Smooth muscle cell (in vitro differentiated cells): ENCODE measurements at regions not wholly inside any gene's neighbourhood (a gene's known extent, or its start where the extent isn't known, plus 50 kb on each side); places are given as distances from the start of the nearest gene placed in this dataset.

Experiments used
- DNase-seq: peaks from one replicate; lab custom pipeline; 2025; ENCODE audit not compliant: unreplicated experiment; lab: John Stamatoyannopoulos, UW
- H2AFZ ChIP-seq: fragments of 200-600 bp; sonication (generic); 2 replicates; pipeline ENCODE4 v1.6.0; 2016; ENCODE audit warnings: antibody characterized with exemption, low read depth, mild to moderate bottlenecking
- H3F3A ChIP-seq: fragments of 200-600 bp; sonication (generic); 2 replicates; pipeline ENCODE4 v1.6.0; 2017; ENCODE audit warnings: antibody characterized with exemption, low read depth
- H3K27ac ChIP-seq: fragments of 200-600 bp; sonication (generic); 2 replicates; pipeline ENCODE4 v1.5.1; 2016; ENCODE audit warnings: low read depth, mild to moderate bottlenecking
- H3K27me3 ChIP-seq: fragments of 200-600 bp; sonication (generic); 2 replicates; pipeline ENCODE4 v1.6.1; 2016; ENCODE audit warnings: low read depth, mild to moderate bottlenecking
- H3K36me3 ChIP-seq: fragments of 200-600 bp; sonication (generic); 2 replicates; pipeline ENCODE4 v1.5.1; 2016; ENCODE audit warnings: low read depth
- H3K4me1 ChIP-seq: fragments of 200-600 bp; sonication (generic); 2 replicates; pipeline ENCODE4 v1.5.1; 2016; ENCODE audit warnings: low read depth
- H3K4me2 ChIP-seq: fragments of 200-600 bp; sonication (generic); 2 replicates; pipeline ENCODE4 v1.6.0; 2016; ENCODE audit warnings: mild to moderate bottlenecking
- H3K4me3 ChIP-seq: fragments of 200-600 bp; sonication (generic); 2 replicates; pipeline ENCODE4 v1.5.1; 2016; ENCODE audit warnings: mild to moderate bottlenecking
- H3K79me2 ChIP-seq: fragments of 200-600 bp; sonication (generic); 2 replicates; pipeline ENCODE4 v1.6.0; 2016; ENCODE audit warnings: low read depth, mild to moderate bottlenecking
- H3K9ac ChIP-seq: fragments of 200-600 bp; sonication (generic); 2 replicates; pipeline ENCODE4 v1.6.0; 2016; ENCODE audit warnings: low read depth
- H3K9me3 ChIP-seq: fragments of 200-600 bp; sonication (generic); replicated peaks from 2 replicates; pipeline ENCODE4 v1.5.1; 2016; ENCODE audit warnings: low read depth
- H4K20me1 ChIP-seq: fragments of 200-600 bp; sonication (generic); 2 replicates; pipeline ENCODE4 v1.6.0; 2016; ENCODE audit warnings: low read depth
- WGBS: methylation state at CpG from one replicate; pipeline ENCODE4 v1.1.7; 2016; ENCODE audit warnings: low lambda C conversion rate; 5-methylcytosine and 5-hydroxymethylcytosine counted together
- TF ChIP-seq, protein P1 (sequence below): fragments of 200-600 bp; sonication (generic); IDR thresholded peaks from 2 replicates; pipeline ENCODE4 v1.5.1; 2017; ENCODE audit warnings: borderline replicate concordance, mild to moderate bottlenecking, antibody characterized with exemption; ENCODE audit not compliant: insufficient read depth, poor library complexity, severe bottlenecking

DNA sequence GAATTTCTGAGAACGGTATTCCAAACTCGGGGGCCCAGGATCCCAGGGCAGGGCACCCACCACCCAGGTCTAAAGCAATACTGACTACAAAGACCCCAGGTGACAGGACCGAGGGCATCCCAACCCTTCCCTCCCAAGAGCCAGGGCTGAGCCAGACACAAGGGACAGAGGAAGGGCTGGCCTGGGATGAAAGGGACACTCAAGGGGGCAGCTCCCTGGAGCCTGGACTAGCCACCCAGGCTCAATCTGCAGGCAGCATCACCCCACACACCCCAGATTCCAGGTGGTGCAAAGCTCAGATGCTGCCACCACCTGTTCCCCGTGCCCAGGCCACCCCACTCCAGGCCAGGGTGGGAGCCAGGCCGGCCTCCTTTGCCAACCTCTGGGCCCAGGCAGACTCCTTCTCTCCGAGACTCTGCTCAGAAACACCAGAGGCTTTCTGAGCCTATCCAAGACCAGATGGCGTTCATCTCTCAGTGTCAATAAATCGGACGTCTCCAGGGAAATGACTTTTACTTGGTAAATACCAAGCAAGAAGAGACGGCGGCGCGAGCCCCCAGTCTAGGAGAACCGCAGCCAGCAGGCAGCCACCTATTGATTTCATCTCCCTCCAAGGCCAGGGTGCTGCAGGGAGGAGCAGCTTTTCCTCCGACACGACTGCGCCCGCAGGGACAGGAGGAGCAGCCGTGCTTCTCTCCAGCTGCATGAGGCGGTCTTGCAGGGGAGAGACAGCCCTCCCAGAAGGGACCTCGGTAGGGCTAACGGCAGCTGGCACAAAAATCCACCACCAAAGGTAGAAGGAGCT is 94.1 kb upstream of the ADAMTS2 start:
- no peak overlapping the region for H3K4me2 ChIP-seq
- 93% methylated on average over 22 of the region's 22 CpGs for WGBS
- no peak for DNase-seq

DNA sequence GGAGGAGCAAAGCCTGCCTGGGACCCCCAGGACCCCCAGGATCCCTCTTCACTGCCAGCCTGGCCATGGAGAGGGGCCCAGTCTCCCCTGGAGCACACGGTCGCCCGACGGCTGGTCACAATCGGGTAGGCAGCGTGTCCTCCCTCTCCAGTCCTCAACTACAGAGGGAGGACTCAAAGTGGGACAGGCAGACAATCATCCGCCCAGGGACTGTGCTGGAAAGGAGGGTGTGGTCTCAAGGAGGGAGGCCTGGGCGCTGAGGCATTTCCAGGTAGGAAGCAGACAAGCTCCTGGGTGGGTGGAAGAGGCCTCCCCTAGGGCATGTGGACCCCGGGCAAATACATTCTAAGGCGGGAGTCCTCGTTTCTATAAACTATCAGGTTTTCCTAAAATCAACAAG is 93.2 kb upstream of the ADAMTS2 start:
- H3K4me1 ChIP-seq, result no peaks in the 10 kb centered on the region
- H3K4me2 ChIP-seq, result no peak overlapping the region
- no peaks in the 10 kb centered on the region for H3K36me3 ChIP-seq
- no peaks in the 10 kb centered on the region for H3K9me3 ChIP-seq
- H3K79me2 ChIP-seq, result no peaks in the 10 kb centered on the region
- H3K27ac ChIP-seq, result no peak overlapping the region
- H3K27me3 ChIP-seq, result no peaks in the 10 kb centered on the region
- TF ChIP-seq, protein P1, sequence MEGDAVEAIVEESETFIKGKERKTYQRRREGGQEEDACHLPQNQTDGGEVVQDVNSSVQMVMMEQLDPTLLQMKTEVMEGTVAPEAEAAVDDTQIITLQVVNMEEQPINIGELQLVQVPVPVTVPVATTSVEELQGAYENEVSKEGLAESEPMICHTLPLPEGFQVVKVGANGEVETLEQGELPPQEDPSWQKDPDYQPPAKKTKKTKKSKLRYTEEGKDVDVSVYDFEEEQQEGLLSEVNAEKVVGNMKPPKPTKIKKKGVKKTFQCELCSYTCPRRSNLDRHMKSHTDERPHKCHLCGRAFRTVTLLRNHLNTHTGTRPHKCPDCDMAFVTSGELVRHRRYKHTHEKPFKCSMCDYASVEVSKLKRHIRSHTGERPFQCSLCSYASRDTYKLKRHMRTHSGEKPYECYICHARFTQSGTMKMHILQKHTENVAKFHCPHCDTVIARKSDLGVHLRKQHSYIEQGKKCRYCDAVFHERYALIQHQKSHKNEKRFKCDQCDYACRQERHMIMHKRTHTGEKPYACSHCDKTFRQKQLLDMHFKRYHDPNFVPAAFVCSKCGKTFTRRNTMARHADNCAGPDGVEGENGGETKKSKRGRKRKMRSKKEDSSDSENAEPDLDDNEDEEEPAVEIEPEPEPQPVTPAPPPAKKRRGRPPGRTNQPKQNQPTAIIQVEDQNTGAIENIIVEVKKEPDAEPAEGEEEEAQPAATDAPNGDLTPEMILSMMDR, result no peak
- no peak overlapping the region for H3K4me3 ChIP-seq
- no peaks in the 10 kb centered on the region for H4K20me1 ChIP-seq
- no peak for DNase-seq
- no peak overlapping the region for H2AFZ ChIP-seq
- H3K9ac ChIP-seq, result no peak overlapping the region
- WGBS, result 90% methylated on average over 11 of the region's 11 CpGs
- no peaks in the 10 kb centered on the region for H3F3A ChIP-seq

More for the DNA sequence above, 94.1 kb upstream of the ADAMTS2 start:
- no peak overlapping the region for H3K9ac ChIP-seq
- H2AFZ ChIP-seq, result no peak overlapping the region
- H3K27ac ChIP-seq, result no peak overlapping the region
- H3K4me1 ChIP-seq, result no peaks in the 10 kb centered on the region
- no peaks in the 10 kb centered on the region for H4K20me1 ChIP-seq
- no peak overlapping the region for H3K4me3 ChIP-seq
- no peaks in the 10 kb centered on the region for H3K36me3 ChIP-seq
- H3F3A ChIP-seq, result no peaks in the 10 kb centered on the region
- no peaks in the 10 kb centered on the region for H3K79me2 ChIP-seq
- no peaks in the 10 kb centered on the region for H3K27me3 ChIP-seq
- TF ChIP-seq, protein P1, result no peak
- no peaks in the 10 kb centered on the region for H3K9me3 ChIP-seq

DNA sequence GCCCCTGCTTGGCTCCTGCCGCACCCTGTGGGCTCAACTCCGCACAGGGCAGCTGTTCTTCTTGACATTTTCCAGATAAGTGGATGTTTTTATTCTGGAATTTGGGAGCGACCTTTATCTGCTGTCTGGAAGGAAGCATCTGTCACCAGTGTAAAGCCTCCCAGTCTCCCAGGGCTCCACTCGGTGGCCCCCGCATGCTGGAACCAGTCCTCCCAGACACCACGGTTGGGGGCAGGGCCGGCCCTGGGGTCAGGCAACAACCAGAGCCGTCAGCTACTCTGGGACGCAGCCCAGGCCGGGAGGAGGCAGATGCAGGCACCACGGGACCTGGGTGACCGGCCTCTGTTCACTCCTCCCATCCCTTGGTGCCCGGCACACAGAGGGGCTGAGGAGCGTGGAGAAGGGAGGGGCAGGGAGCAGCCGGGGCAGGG is 92.8 kb upstream of the ADAMTS2 start:
- H3K4me2 ChIP-seq, result peak overlapping the region; percentile 10
- H3K4me1 ChIP-seq, result no peaks in the 10 kb centered on the region
- no peaks in the 10 kb centered on the region for H3K79me2 ChIP-seq
- no peaks in the 10 kb centered on the region for H3K27me3 ChIP-seq
- H3F3A ChIP-seq, result no peaks in the 10 kb centered on the region
- no peak overlapping the region for H2AFZ ChIP-seq
- no peaks in the 10 kb centered on the region for H4K20me1 ChIP-seq
- TF ChIP-seq, protein P1, result no peak
- H3K9me3 ChIP-seq, result no peaks in the 10 kb centered on the region
- no peak overlapping the region for H3K4me3 ChIP-seq
- peak; percentile 22 for DNase-seq
- H3K27ac ChIP-seq, result no peak overlapping the region
- WGBS, result 16% methylated on average over 14 of the region's 15 CpGs
- H3K36me3 ChIP-seq, result no peaks in the 10 kb centered on the region
- H3K9ac ChIP-seq, result no peak overlapping the region
